T-helper 9 cell (primary cell): ENCODE measurements at regions not wholly inside any gene's neighbourhood (a gene's known extent, or its start where the extent isn't known, plus 50 kb on each side); places are given as distances from the start of the nearest gene placed in this dataset.

ENCODE experiments used
- DNase-seq: peaks from one replicate; pipeline ENCODE4 v3.0.0-alpha.2; 2020

DNA sequence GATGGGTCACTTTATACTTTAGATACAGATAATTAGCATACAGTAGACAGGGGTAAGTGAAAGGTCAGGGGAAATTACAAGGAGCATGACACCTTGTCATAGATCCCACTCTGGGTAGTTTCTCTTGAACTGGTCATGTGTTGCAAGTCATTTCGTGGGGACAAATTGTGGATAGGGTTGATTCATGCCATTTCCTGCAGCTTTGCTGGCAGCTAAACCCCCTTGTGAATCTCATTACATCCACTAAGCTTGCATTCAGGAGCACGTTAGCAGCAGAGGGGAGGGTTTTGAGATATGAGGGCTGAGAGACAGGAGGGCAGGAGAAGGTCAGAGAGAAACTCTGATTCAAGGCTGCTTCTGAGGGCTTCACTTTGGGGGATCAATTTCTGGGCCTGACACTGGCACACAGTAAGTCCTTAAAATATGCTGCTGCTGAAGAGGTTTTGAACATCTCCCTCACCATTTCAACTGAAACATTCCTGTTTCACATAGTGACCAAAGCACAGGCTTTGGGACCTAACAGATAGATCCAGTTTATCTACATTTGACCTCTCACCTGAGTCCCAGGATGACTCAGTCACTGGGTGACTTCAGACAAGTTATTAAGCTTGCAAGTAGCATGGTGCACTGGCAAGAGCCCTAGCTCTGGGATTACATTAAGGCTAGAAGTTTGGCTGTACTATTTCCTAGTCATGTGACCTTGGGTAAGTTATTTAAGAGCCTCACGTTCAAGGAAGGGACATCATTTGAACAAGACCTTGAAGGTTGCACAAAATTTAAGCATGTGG, 206.0 kb upstream of the USP24 start:
- DNase-seq, result no peak

- no peak for DNase-seq
Observed at GRCh38 chr1:55420026-55420425, 204.9 kb upstream of the USP24 start.

- DNase-seq, result no peak
Observed at GRCh38 chr1:55418208-55419000, 203.2 kb upstream of the USP24 start.

- DNase-seq, result no peak
Observed at GRCh38 chr1:55416164-55416842, 201.1 kb upstream of the USP24 start.

GRCh38 chr1:55413286-55413685, 198.1 kb upstream of the USP24 start:
- no peak for DNase-seq

DNA sequence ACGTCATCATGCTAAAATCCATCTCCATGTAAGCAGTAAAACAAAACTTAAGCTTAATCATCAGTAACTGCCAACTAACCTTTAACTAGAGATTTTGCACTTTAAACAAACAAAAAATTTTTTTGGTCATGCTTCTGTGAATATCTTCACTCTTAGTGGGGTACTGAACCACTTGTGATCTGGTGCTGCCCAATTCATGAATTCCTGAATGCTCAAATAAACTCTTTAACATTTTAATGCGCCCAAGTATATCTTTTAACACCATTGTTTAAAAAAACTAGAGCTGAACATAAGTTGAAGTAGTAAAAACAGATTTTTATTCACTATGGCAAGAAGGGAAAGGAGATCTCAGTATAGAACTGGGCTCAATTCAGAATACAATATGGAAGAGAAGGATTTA, 196.9 kb upstream of the USP24 start:
- DNase-seq, result no peak

GRCh38 chr1:55402671-55403464, 187.7 kb upstream of the USP24 start:
- no peak for DNase-seq

GRCh38 chr1:55402142-55402541, 187.0 kb upstream of the USP24 start:
- no peak for DNase-seq

- no peak for DNase-seq
Observed at GRCh38 chr1:55400508-55400907, 185.3 kb upstream of the USP24 start.

- no peak for DNase-seq
Observed at GRCh38 chr1:55399346-55399745, 184.2 kb upstream of the USP24 start.

- DNase-seq, result no peak
Observed at GRCh38 chr1:55396381-55396891, 181.3 kb upstream of the USP24 start.

DNA sequence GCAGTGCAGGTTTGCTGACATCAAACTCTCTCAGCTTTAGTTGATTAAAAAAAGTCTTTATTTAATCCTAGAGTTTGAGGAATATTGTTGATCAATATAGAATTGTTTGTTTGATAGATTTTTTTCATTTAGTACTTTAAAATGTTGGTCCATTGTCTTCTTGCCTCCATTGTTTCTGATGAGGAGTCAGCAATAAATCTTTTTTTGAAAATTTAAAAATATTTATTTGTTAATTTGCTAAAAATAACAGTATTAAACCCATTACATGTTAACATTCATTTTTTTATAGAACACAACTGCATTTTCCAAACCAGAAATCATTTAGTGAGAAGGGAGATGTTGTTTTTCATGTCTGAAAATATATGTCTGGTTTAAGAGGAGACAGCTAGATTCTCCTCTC, 173.8 kb upstream of the USP24 start:
- no peak for DNase-seq

GRCh38 chr1:55387145-55387544, 172.0 kb upstream of the USP24 start:
- DNase-seq, result no peak

- no peak for DNase-seq
Observed at GRCh38 chr1:55386456-55386855, 171.3 kb upstream of the USP24 start.

GRCh38 chr1:55385402-55386018, 170.3 kb upstream of the USP24 start:
- no peak for DNase-seq

DNA sequence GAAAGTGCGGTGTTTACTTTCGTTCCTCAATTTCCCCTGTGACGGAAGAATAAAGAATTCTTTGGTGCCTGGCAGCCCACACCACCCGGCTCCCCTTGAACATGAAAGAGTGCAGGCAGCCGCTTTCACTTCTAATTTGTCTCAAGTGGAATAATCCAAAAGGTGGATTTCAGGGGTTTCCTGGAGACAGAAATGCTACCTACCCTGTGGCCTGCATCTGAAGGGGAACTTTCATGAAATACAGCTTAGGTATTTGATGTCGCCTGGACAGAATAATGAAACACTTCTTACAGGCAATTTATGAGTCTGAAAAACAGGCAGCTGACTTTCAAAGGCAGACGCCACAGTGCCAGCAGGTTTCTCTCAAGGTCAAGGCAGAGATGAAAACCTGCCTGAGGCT, 169.5 kb upstream of the USP24 start:
- DNase-seq, result no peak

DNA sequence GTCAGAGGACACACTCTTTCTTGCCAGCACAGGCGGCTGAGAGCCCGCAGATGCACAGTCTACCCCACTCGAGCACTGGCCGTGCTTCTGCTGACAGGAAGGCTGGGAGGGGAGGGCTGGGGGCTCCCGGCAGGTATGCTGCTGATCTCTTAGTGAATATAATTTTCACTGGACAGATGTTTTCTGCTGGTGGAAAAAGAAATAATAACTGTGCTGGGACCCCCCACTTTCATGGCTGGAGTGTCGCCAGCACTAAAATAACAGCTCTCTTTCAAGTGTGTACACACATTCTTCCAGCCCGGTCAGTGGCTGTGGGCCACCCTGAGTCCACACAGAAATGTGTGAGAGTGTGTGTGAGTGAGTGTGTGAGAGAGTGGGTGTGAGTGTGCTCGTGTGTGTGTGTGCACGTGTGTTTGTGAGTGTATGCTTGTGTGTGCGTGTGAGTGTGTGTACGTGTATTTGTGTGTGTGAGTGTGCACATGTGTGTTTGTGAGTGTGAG, 167.7 kb upstream of the USP24 start:
- DNase-seq, result no peak

GRCh38 chr1:55381983-55382382, 166.8 kb upstream of the USP24 start:
- no peak for DNase-seq

DNA sequence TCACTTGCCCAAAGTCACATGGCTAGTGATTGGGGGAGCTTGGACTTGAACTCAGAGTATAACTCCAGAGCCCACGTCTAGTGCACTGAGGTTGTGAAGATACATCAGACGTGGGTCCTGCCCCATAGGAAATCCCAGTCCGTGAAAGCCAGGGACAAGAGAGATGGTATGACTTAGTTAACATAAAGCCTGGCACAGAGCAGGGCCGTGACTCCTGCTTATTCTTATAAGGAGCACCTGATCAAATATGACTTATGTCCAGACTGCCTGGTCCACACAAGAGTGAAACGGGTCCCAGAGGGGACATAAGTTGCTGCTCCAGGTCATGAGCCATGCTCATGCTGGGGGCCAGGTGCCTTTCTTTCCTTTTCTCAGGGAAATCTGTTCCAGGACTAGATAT, 166.3 kb upstream of the USP24 start:
- no peak for DNase-seq

DNA sequence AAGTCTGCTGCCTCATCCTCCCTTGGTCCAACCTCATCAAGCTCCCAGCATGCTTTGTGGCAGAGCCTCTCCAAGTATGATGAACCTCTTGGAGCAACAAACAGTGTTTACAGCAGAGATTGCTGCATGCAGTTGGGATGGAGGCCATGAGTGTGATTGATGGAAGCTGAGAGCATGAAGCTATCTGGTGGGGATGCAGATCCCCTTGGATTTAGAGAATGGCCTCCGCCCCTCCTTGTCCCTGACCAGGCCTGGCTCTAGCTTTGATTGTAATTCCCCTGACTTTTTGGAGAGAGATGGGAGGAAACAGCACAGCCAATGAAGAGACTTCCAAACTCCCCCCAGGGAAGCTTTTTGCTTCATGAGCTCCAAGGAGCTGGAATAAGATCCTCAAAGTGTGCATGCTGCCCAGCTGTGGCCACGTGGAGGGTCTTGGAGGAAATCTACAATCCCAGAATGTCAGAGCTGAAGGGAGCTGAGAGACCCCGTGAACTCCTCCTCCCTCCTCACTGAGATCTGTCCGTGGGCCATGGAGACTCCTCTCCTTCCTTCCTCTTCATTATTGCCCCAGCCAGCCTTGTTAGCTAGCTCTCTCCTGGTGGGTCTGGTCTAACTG, 165.3 kb upstream of the USP24 start:
- no peak for DNase-seq

- DNase-seq, result no peak
Observed at GRCh38 chr1:55378582-55378981, 163.4 kb upstream of the USP24 start.

- DNase-seq, result no peak
Observed at GRCh38 chr1:55376897-55377296, 161.7 kb upstream of the USP24 start.
